Spleen (tissue), 11 donors: ENCODE measurements at regions not wholly inside any gene's neighbourhood (a gene's known extent, or its start where the extent isn't known, plus 50 kb on each side); places are given as distances from the start of the nearest gene placed in this dataset.

Experiments
- DNase-seq: peaks from one replicate; pipeline ENCODE4 v3.0.0-alpha.2; 2020
- H3K27ac ChIP-seq, 8 donors: fragments of 200-600 bp; sonication (generic) in 7 of 8; 1 replicate in 4 of 8; 2 replicates in 4 of 8; pipeline versions ENCODE4 v1.5.0 to v1.8.0; 2016 to 2021; ENCODE audit warnings: inconsistent platforms in 4 of 8, mild to moderate bottlenecking in 4 of 8, moderate library complexity in 1 of 8
- H3K27me3 ChIP-seq, 7 donors: fragments of 200-600 bp; sonication (generic) in 6 of 7; replicated peaks in 1 of 7; 1 replicate in 4 of 7; 2 replicates in 3 of 7; pipeline versions ENCODE4 v1.5.0 to v1.8.0; 2016 to 2021; ENCODE audit warnings: inconsistent platforms in 3 of 7, mild to moderate bottlenecking in 1 of 7
- H3K36me3 ChIP-seq, 6 donors: fragments of 200-600 bp; sonication (generic) in 5 of 6; 1 replicate in 4 of 6; 2 replicates in 2 of 6; pipeline versions ENCODE4 v1.5.0 to v1.8.0; 2016 to 2021; ENCODE audit warnings: inconsistent platforms in 2 of 6
- H3K4me1 ChIP-seq, 6 donors: fragments of 200-600 bp; sonication (generic) in 5 of 6; 1 replicate in 3 of 6; 2 replicates in 3 of 6; pipeline versions ENCODE4 v1.5.0 to v1.8.0; 2016 to 2021; ENCODE audit warnings: inconsistent platforms in 3 of 6
- H3K4me3 ChIP-seq, 8 donors: fragments of 200-600 bp; sonication (generic) in 7 of 8; 1 replicate in 4 of 8; 2 replicates in 4 of 8; pipeline versions ENCODE4 v1.5.0 to v1.8.0; 2016 to 2021; ENCODE audit warnings: inconsistent platforms in 4 of 8, mild to moderate bottlenecking in 4 of 8, moderate library complexity in 2 of 8
- H3K9me3 ChIP-seq, 8 donors: fragments of 200-600 bp; sonication (generic) in 7 of 8; 1 replicate in 4 of 8; 2 replicates in 4 of 8; pipeline versions ENCODE4 v1.5.0 to v1.8.0; 2016 to 2021; ENCODE audit warnings: inconsistent platforms in 4 of 8
- POLR2A ChIP-seq, 3 donors: fragments of 450-650 bp; IDR thresholded peaks; one replicate each; pipeline ENCODE4 v1.5.1; 2017; ENCODE audit warnings: antibody characterized with exemption in 3 of 3, mild to moderate bottlenecking in 1 of 3
- POLR2AphosphoS5 ChIP-seq, 3 donors: sonication (generic); formaldehyde crosslinking; IDR thresholded peaks; one replicate each; pipeline ENCODE4 v1.5.1; 2017; ENCODE audit warnings: antibody characterized with exemption in 3 of 3
- WGBS, 5 donors: extraction: QIAGEN DNeasy Blood & Tissue Kit in 3 of 5; methylation state at CpG; one replicate each; pipeline versions ENCODE4 v1.1.5 to v1.1.7; 2013 to 2018; 5-methylcytosine and 5-hydroxymethylcytosine counted together
- intact Hi-C: fragments of 100-400 bp; cut with DNase I; formaldehyde crosslinking; loops from one replicate; pipeline ENCODE4 v1.15.0; 2023; ENCODE audit warnings: low total_unique reads
- TF ChIP-seq, protein P1 (sequence below), 11 experiments: fragments of 200-600 bp in 7 of 11; fragments of 450-650 bp in 4 of 11; sonication (generic) in 4 of 11; IDR thresholded peaks in 8 of 11; conservative IDR thresholded peaks in 3 of 11; 1 replicate in 7 of 11; 2 replicates in 4 of 11; pipeline versions ENCODE4 v1.4.0 to v1.8.0; 2016 to 2021; ENCODE audit warnings: antibody characterized with exemption in 11 of 11, inconsistent platforms in 4 of 11, mild to moderate bottlenecking in 1 of 11
- donor health status: healthy with polysubstance abuse.
- donor health status: DM: no; HTN: no; CAD: no; lungs with moderate emphysema.
- donor health status: DM: no; HTN: no; CAD: no.
- donor health status: Bipolar disorder and iron deficiency.
- donor health status: healthy.
- donor health status: DM: no; HTN: no; CAD: no.
- donor health status: DM: yes; HTN: yes; CAD: no.

DNA sequence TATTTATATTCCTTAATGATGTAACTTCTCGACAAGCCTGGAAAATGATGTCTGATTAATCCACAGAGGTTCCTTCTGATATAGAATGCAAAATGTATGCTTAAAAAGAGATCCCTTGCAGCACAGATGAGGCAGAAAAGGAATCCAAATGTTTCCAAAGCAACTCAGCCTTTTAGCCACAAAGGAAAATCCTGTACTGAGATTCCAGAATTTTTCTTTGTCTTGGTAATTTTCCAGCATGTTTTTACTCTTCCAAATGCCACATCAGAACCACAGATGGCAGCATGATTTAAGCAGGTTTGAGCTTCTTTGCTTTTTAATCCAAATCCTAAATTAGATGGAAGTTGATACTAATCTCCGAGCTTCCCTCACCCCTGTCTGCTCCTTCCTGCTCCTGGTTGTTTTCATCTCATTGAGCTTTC is 176.4 kb upstream of the PALMD start:
- Histone ChIP-seq H3K27ac (no peak overlapping the region), H3K27me3 (no peaks in the 10 kb centered on the region), H3K4me3 (no peak overlapping the region), H3K4me1 (no peaks in the 10 kb centered on the region), H3K9me3 (no peaks in the 10 kb centered on the region), H3K36me3 (no peaks in the 10 kb centered on the region)
- TF ChIP-seq, protein P1, sequence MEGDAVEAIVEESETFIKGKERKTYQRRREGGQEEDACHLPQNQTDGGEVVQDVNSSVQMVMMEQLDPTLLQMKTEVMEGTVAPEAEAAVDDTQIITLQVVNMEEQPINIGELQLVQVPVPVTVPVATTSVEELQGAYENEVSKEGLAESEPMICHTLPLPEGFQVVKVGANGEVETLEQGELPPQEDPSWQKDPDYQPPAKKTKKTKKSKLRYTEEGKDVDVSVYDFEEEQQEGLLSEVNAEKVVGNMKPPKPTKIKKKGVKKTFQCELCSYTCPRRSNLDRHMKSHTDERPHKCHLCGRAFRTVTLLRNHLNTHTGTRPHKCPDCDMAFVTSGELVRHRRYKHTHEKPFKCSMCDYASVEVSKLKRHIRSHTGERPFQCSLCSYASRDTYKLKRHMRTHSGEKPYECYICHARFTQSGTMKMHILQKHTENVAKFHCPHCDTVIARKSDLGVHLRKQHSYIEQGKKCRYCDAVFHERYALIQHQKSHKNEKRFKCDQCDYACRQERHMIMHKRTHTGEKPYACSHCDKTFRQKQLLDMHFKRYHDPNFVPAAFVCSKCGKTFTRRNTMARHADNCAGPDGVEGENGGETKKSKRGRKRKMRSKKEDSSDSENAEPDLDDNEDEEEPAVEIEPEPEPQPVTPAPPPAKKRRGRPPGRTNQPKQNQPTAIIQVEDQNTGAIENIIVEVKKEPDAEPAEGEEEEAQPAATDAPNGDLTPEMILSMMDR (IDR thresholded peaks at IDR 0.05 in 8 of 11, conservative IDR thresholded peaks at IDR 0.05 in 3 of 11) = no peak
- no peak for TF ChIP-seq POLR2A (IDR thresholded peaks at IDR 0.05)
- no peak for TF ChIP-seq POLR2AphosphoS5 (IDR thresholded peaks at IDR 0.05)
- intact Hi-C loops = no loop called here
- DNase-seq = no peak
- 71 to 87% (median 80%) methylated on average over 2 of the region's 2 CpGs for WGBS, 5 donors

DNA sequence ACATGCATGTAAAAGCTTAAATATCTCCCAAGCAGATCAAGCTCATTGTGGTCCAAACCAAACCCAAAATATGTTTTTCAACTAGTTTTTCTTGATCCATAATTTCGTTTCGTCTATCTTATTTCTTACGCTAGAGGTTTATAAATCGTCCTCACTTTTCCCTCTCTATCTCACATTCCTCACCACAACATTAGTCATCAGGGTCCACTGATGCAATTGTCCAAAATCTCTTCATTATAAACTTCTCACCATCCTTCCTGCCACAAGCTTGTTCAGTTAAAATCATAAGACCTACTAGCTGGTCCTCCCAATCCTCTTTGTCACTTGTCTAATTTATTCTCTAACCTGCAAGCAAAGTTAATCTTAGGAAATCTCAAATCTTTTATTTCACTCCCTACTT is 173.0 kb upstream of the PALMD start:
- WGBS, 5 donors = 84 to 93% (median 88%) methylated on average over 4 of the region's 4 CpGs
- H3K36me3 ChIP-seq = no peaks in the 10 kb centered on the region
- intact Hi-C loops = no loop called here

DNA sequence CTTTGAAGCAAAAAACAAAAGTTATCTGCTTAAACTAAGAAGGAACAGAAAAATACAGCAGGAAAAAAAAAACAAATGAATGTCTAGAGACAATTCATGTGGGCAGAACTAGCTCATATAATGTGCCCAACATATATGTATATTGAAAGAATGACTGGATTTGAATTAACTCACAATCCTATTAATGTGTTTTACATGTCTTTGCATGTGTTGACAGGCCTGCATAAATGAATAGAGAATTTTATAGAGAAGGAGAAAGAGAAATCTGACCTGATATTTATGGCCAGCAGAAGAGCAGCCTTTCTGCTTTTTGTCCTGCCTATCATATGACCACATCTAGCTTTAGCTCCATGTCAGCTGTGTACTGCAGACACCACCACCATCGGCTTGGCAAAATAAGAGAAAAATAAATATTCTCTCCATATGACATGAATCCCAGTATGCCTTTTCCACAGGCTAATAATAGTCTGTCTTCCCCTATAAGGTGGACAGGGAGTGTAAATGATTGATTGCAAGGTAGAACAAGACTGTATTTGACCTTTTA is 171.5 kb upstream of the PALMD start:
- Histone ChIP-seq H3K27ac (no peak overlapping the region), H3K9me3 (no peaks in the 10 kb centered on the region), H3K27me3 (no peaks in the 10 kb centered on the region), H3K36me3 (no peaks in the 10 kb centered on the region), H3K4me3 (no peak overlapping the region), H3K4me1 (no peaks in the 10 kb centered on the region)
- intact Hi-C loops = no loop called here
- TF ChIP-seq, protein P1 (IDR thresholded peaks at IDR 0.05 in 8 of 11, conservative IDR thresholded peaks at IDR 0.05 in 3 of 11) = no peak
- TF ChIP-seq POLR2AphosphoS5 (IDR thresholded peaks at IDR 0.05) (no peak), POLR2A (IDR thresholded peaks at IDR 0.05) (no peak)
- DNase-seq = no peak
- WGBS, 5 donors = 78 to 92% (median 84%) methylated on average over 1 of the region's 1 CpG

More for the DNA sequence above, 173.0 kb upstream of the PALMD start:
- Histone ChIP-seq H3K27ac (no peak overlapping the region), H3K4me3 (no peak overlapping the region), H3K4me1 (no peaks in the 10 kb centered on the region), H3K27me3 (no peaks in the 10 kb centered on the region), H3K9me3 (no peaks in the 10 kb centered on the region)
- TF ChIP-seq POLR2A (IDR thresholded peaks at IDR 0.05) = no peak
- no peak for TF ChIP-seq POLR2AphosphoS5 (IDR thresholded peaks at IDR 0.05)
- TF ChIP-seq, protein P1 (IDR thresholded peaks at IDR 0.05 in 8 of 11, conservative IDR thresholded peaks at IDR 0.05 in 3 of 11) = no peak
- no peak for DNase-seq

DNA sequence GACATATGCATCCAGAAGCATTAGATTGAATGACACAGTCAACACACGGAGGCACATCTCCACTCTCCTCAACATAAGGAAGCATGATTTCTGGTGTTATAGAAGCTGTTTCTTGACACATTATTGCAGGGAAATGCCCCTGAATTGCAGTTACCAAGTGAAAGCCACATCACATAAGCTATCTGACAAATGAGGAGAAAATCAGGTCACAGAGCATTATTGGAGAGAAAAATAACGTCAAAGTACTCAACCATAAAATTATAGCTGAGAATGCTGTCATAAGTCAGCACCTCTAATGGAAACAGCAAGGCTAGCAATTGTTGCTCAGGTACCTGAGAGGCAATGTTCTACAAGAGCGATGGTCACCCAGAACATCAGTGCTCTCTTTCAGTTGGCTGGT is 169.9 kb upstream of the PALMD start:
- TF ChIP-seq POLR2A (IDR thresholded peaks at IDR 0.05) = no peak
- TF ChIP-seq, protein P1 (IDR thresholded peaks at IDR 0.05 in 8 of 11, conservative IDR thresholded peaks at IDR 0.05 in 3 of 11) = no peak
- Histone ChIP-seq H3K27ac (no peak overlapping the region), H3K4me1 (no peaks in the 10 kb centered on the region), H3K4me3 (no peak overlapping the region), H3K36me3 (no peaks in the 10 kb centered on the region), H3K27me3 (no peaks in the 10 kb centered on the region), H3K9me3 (no peaks in the 10 kb centered on the region)
- no peak for DNase-seq
- intact Hi-C loops = no loop called here
- 76 to 88% (median 86%) methylated on average over 3 of the region's 3 CpGs for WGBS, 5 donors
